DOHH2 (cell line): ENCODE measurements at regions not wholly inside any gene's neighbourhood (a gene's known extent, or its start where the extent isn't known, plus 50 kb on each side); places are given as distances from the start of the nearest gene placed in this dataset.
"Not testable (repeated sequence)": the region's sequence is repeated elsewhere in the genome, so short reads cannot be mapped to it uniquely, and the experiment has no call there.

Source experiments
- H3F3A ChIP-seq: fragments of 200-600 bp; sonication (generic), shearing (Covaris generic); 2 replicates; pipeline ENCODE4 v1.6.0; 2016; ENCODE audit warnings: antibody characterized with exemption, mild to moderate bottlenecking; ENCODE audit not compliant: control insufficient read depth, insufficient read depth
- H3K27ac ChIP-seq: fragments of 200-600 bp; sonication (generic); 2 replicates; pipeline ENCODE4 v1.5.1; 2014; ENCODE audit warnings: low read depth, mild to moderate bottlenecking, low read length, moderate library complexity
- H3K27me3 ChIP-seq: fragments of 200-600 bp; sonication (generic); 2 replicates; pipeline ENCODE4 v1.6.1; 2014; ENCODE audit warnings: mild to moderate bottlenecking, low read length, mixed read lengths; ENCODE audit not compliant: control insufficient read depth
- H3K36me3 ChIP-seq: fragments of 200-600 bp; sonication (generic); 2 replicates; pipeline ENCODE4 v1.6.1; 2014; ENCODE audit warnings: mild to moderate bottlenecking, low read length, moderate library complexity, mixed read lengths; ENCODE audit not compliant: control insufficient read depth
- H3K4me1 ChIP-seq: fragments of 200-600 bp; sonication (generic); 2 replicates; pipeline ENCODE4 v1.6.1; 2014; ENCODE audit warnings: mild to moderate bottlenecking, low read length, mixed read lengths; ENCODE audit not compliant: control insufficient read depth
- H3K4me2 ChIP-seq: fragments of 200-600 bp; sonication (generic); 2 replicates; pipeline ENCODE4 v1.6.0; 2014; ENCODE audit warnings: mild to moderate bottlenecking, low read length, moderate library complexity
- H3K4me3 ChIP-seq: fragments of 200-600 bp; sonication (generic); 2 replicates; pipeline ENCODE4 v1.5.1; 2014; ENCODE audit warnings: mild to moderate bottlenecking, low read length, mixed read lengths
- H3K79me2 ChIP-seq: fragments of 200-600 bp; sonication (generic); 2 replicates; pipeline ENCODE4 v1.6.1; 2014; ENCODE audit warnings: mild to moderate bottlenecking, low read length, mixed read lengths; ENCODE audit not compliant: control insufficient read depth
- H3K9me2 ChIP-seq: fragments of 200-600 bp; sonication (generic); replicated peaks from 2 replicates; pipeline ENCODE4 v1.6.1; 2014; ENCODE audit warnings: mild to moderate bottlenecking, low read length, mixed read lengths; ENCODE audit not compliant: control insufficient read depth
- H3K9me3 ChIP-seq: fragments of 200-600 bp; sonication (generic); 2 replicates; pipeline ENCODE4 v1.6.1; 2014; ENCODE audit warnings: antibody characterized with exemption, low read length, mixed read lengths; ENCODE audit not compliant: control insufficient read depth, insufficient read depth
- H4K20me1 ChIP-seq: fragments of 200-600 bp; sonication (generic); 2 replicates; pipeline ENCODE4 v1.6.0; 2014; ENCODE audit warnings: low read depth, mild to moderate bottlenecking, antibody characterized with exemption, low read length, moderate library complexity; ENCODE audit not compliant: control insufficient read depth, insufficient read depth
- EZH2phosphoT487 ChIP-seq: fragments of 200-600 bp; sonication (generic); IDR thresholded peaks from 2 replicates; pipeline ENCODE4 v1.6.1; 2017; ENCODE audit warnings: borderline replicate concordance, mild to moderate bottlenecking, antibody characterized with exemption, low read length, moderate library complexity, mixed read lengths
- TF ChIP-seq, protein P1 (sequence below): fragments of 200-600 bp; sonication (generic); IDR thresholded peaks from one replicate; pipeline ENCODE4 v1.5.1; 2014; ENCODE audit warnings: antibody characterized with exemption, mild to moderate bottlenecking, low read depth, low read length; ENCODE audit not compliant: poor library complexity, severe bottlenecking

DNA sequence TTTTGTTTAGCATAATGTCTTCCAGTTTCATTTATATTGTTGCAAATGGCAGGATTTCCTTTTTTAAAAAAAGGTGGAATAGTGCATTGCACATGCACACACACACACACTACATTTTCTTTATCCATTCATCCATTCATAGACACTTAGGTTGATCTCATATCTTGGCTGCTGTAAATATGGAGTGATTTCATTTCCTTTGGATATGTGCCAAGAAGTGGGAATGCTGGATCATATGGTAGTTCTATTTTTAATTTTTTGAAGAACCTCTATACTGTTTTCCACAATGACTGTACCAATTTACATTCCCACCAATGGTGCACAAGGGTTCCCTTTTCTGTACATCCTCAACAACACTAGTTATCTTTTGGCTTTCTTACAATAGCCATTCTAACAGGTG lies 68.9 kb downstream of the EBLN1 start:
- no peaks in the 10 kb centered on the region for H3K9me2 ChIP-seq
- TF ChIP-seq, protein P1, sequence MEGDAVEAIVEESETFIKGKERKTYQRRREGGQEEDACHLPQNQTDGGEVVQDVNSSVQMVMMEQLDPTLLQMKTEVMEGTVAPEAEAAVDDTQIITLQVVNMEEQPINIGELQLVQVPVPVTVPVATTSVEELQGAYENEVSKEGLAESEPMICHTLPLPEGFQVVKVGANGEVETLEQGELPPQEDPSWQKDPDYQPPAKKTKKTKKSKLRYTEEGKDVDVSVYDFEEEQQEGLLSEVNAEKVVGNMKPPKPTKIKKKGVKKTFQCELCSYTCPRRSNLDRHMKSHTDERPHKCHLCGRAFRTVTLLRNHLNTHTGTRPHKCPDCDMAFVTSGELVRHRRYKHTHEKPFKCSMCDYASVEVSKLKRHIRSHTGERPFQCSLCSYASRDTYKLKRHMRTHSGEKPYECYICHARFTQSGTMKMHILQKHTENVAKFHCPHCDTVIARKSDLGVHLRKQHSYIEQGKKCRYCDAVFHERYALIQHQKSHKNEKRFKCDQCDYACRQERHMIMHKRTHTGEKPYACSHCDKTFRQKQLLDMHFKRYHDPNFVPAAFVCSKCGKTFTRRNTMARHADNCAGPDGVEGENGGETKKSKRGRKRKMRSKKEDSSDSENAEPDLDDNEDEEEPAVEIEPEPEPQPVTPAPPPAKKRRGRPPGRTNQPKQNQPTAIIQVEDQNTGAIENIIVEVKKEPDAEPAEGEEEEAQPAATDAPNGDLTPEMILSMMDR, result no peak
- no peak for TF ChIP-seq EZH2phosphoT487
- no peak overlapping the region for H3K4me2 ChIP-seq
- H3K79me2 ChIP-seq, result no peaks in the 10 kb centered on the region
- H3K4me3 ChIP-seq, result no peak overlapping the region
- H3F3A ChIP-seq, result no peaks in the 10 kb centered on the region
- no peaks in the 10 kb centered on the region for H3K36me3 ChIP-seq
- H3K4me1 ChIP-seq, result no peaks in the 10 kb centered on the region
- peaks cover 3% of the 10 kb centered on the region; the same call in 1 of the 2 replicates for H3K9me3 ChIP-seq
- no peaks in the 10 kb centered on the region for H3K27me3 ChIP-seq
- no peak overlapping the region for H3K27ac ChIP-seq
- no peaks in the 10 kb centered on the region for H4K20me1 ChIP-seq

DNA sequence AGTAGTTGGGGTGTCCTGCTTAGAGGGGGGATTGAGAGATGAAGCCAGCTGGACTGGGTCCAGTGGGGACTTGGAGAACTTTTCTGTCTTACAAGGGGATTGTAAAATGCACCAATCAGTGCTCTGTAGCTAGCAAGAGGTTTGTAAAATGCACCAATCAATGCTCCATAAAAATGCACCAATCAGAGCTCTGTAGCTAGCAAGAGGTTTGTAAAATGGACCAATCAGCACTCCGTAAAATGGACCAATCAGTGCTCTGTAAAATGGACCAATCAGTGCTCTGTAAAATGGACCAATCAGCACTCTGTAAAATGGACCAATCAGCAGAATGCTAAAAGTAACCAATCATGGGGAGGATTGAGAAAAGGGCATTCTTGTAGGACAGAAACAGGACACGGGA lies 71.9 kb downstream of the EBLN1 start:
- not testable (repeated sequence) for H3K4me2 ChIP-seq, H3K27me3 ChIP-seq, H3K4me1 ChIP-seq, H3K36me3 ChIP-seq, H3K4me3 ChIP-seq, H3K9me2 ChIP-seq, H3K27ac ChIP-seq, H4K20me1 ChIP-seq, H3K9me3 ChIP-seq, H3K79me2 ChIP-seq, H3F3A ChIP-seq

DNA sequence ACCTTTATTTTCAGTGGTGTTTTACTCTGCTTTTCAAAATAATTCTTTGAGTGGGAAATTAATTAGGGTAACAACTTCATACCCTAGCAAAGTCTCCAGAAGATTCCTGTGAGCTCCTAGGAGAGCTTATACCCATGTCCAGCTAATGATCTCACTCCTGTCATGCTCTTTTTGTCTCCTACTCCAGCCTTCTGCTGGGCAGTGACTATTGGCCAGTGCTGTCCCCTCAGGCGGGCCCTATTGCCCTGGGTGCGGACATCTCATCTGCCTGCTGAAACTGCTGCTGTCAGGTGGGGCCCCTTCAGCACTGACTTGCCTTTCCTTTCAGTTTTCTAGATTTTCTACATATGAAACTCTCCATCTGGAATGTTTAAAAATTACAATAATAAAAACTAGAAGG lies 80.3 kb downstream of the EBLN1 start:
- Histone ChIP-seq H3F3A (no peaks in the 10 kb centered on the region), H3K4me2 (no peak overlapping the region), H3K36me3 (no peaks in the 10 kb centered on the region), H3K4me1 (peaks cover 15% of the 10 kb centered on the region), H3K27ac (no peak overlapping the region), H3K27me3 (no peaks in the 10 kb centered on the region), H3K79me2 (no peaks in the 10 kb centered on the region), H4K20me1 (no peaks in the 10 kb centered on the region), H3K9me3 (no peaks in the 10 kb centered on the region), H3K9me2 (no peaks in the 10 kb centered on the region), H3K4me3 (no peak overlapping the region)
- TF ChIP-seq EZH2phosphoT487, result no peak
- TF ChIP-seq, protein P1, result no peak

DNA sequence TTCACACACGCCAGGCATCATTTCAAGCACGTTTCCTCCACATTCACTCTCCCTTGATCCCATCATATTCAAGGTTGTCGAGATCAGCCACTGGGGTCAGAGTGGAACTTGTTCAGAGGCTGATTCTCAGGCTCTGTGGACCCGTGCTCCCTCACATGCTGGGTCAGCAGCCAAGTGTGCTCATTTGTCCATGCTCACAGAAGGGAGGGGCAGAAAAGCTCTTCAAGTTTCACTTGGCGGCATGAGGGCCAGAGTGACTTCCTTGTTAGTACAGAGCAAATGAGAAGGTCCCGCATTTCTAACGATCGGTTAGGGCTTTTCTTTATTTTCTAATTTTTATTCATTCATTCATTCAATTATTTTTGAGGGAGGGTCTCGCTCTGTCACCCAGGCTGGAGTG lies 82.2 kb downstream of the EBLN1 start:
- Histone ChIP-seq H4K20me1 (no peaks in the 10 kb centered on the region), H3K27me3 (no peaks in the 10 kb centered on the region), H3K9me2 (no peaks in the 10 kb centered on the region), H3K36me3 (no peaks in the 10 kb centered on the region), H3K79me2 (no peaks in the 10 kb centered on the region), H3K4me3 (no peak overlapping the region), H3K27ac (no peak overlapping the region), H3K9me3 (no peaks in the 10 kb centered on the region), H3F3A (no peaks in the 10 kb centered on the region), H3K4me2 (no peak overlapping the region), H3K4me1 (peaks cover 15% of the 10 kb centered on the region)
- no peak for TF ChIP-seq EZH2phosphoT487
- TF ChIP-seq, protein P1, result no peak
